ENCODE measurements at regions not wholly inside any gene's neighbourhood (a gene's known extent, or its start where the extent isn't known, plus 50 kb on each side); places are given as distances from the start of the nearest gene placed in this dataset.

DNA sequence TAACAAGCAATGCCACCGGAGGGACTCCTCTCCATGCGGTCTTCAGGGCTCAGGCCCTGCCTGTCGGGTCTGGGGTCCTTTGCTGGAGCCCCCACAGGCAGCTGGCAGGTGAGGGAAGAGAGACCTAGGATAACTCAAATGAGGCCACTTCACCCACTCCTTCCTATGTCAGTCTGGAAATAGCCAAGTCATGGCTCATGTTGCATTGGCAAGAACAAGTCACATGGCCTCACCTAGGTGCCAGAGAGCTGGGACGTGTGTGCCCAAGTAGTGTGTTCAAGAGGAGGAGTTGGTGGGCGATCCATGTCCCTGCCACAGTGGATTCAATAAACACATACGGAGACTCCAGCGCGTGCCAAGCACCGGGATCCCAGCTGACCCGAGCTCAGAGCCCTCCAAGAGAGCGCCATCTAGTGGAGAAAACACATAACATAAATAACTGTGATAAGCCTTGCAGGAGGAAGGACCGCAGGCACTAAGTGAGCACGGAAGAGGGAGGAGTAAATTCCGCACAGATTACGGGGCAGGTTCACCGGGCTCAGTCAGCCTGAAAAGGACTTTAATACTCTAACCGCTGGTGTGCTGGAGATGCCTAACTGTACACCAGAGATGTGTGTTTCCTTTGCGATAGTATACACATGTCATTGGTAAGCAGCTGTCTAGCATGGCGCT lies 580.8 kb downstream of the CCDC171 start:
- DNase-seq, result peak; percentile 53 to 87 (median 76)

GRCh38 chr9:16134351-16134750 lies 581.5 kb downstream of the CCDC171 start:
- DNase-seq, result no peak

GRCh38 chr9:16135968-16136367 lies 583.1 kb downstream of the CCDC171 start:
- no peak for DNase-seq

DNA sequence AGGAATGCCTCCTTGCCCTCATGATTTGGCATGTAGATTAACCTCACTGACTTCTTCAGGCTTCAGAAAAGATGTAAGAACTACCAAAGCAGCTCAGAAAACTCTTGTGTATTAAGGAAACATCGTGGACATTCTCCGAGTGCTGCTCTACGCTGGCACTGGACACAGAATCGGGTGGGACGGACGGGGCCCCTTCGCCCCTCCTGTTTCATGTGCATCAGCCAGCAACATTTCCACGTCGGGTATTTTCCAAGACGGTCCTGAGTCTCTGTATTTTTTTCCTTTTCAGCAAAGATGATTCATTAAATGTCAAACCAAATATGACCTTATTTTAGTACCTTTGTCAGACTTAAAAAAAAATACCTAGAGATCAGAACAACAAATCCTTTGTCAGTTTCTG lies 583.6 kb downstream of the CCDC171 start:
- no peak for DNase-seq

DNA sequence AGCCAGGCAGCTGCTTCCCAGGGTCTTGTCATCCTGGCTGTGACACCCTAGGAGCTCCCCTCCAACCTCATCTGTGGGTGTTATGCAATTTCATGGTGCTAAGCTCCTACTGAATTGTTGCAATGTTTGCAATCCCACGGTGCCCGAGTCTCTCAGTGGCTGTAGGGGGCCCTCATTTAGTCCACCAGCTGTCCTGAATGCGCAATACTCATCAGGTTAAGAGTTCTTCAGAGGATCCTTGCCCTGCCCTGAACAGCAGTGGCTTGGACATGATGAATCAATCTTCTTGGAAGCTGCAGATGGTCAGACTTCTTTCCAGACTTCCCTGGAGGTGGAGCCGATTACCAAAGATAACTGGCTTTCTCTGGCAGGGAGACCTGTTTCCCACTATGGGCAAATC lies 584.1 kb downstream of the CCDC171 start:
- DNase-seq, result no peak

DNA sequence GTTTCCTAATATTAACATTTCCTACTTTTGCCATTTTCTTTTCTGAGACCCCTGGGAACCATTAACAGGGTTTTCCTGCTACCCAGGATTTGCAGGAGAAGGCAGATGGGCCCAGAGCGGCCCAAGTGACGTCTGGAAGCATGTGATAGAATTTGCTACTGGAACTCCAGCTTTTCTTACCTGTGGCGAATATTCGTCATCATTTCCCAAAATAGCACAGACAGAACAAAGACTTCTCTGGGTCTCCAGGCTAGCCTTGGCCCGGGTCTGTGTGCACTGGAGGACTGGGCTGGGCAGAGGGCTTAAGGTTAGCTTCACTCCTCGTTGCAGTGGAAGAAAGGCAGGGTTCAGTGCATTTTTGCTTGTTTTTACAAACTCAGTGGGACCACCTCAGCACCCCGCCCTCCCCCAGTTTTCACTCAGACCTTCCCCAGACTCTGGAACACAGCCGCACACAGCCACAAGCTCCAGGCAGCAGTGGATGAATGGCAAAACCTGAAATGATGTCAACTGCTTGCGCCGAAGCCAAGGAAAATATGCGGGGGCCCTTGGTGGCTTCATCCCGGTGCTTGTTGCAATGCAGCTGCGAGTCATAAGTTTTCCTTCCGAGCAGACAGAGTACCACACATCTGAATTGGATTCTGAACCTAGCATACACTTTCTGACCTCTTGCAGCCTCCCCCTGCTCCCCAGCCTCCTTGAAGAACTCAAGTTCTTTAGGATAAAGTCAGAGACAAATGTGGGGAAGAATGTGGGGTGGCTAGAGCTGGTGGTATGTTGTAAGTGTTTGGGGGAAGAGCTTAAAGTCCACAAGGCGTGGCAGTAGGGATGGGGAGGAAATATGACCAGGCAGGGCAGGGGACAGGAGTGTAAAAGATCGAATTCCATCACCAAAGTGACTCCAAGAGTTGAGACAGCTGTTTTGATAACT lies 586.0 kb downstream of the CCDC171 start:
- no peak for DNase-seq

GRCh38 chr9:16139774-16140173 lies 586.9 kb downstream of the CCDC171 start:
- no peak for DNase-seq

- no peak for DNase-seq
Observed at GRCh38 chr9:16143310-16143709, 590.5 kb downstream of the CCDC171 start.

GRCh38 chr9:16143947-16144890 lies 591.4 kb downstream of the CCDC171 start:
- DNase-seq, result no peak

GRCh38 chr9:16145196-16145950 lies 592.5 kb downstream of the CCDC171 start:
- DNase-seq, result peak; percentile 51 to 75 (median 56)

DNA sequence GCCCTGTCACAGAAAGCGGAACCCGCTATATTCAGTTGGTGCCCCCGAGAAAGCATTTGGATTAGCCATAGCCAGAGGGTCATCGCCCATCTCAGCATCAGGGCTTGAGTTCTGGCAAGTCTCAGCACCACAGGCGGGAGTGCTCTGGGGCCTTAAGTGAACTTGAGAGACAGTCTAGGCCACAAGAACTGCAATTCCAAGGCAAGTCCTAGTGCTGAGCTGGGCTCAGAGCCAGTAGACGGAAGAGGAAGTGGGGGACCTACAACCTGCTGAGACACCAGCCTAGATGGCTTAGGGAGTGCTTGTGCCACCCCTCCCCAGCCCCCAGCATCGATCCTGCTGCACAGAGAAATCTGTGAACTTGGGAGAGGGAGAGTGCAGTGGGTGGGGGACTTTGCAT lies 594.9 kb downstream of the CCDC171 start:
- DNase-seq, result peak in 3 of 4 experiments; percentile 35 to 42 (median 35)

DNA sequence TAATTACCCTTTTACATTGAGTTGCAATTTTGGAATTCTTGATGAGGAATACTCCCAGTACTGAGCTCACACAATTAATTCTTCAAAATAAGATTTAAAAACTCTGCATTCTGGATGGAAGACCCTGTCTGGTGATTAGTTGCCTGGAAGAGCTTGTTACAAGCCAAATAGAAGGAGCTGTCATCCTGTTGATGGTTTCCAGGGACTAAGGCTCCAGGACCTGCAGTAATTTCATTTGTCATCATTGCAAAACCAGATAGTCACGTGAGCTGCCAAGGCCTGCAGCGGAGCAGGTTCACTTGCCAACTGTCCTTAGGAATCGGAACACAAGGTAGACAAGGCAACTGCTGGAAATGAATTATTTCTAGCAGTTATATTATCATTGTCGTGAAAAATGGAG lies 597.7 kb downstream of the CCDC171 start:
- no peak for DNase-seq

GRCh38 chr9:16150938-16151650 lies 598.3 kb downstream of the CCDC171 start:
- DNase-seq, result peak in 1 of 4 experiments; percentile 5

DNA sequence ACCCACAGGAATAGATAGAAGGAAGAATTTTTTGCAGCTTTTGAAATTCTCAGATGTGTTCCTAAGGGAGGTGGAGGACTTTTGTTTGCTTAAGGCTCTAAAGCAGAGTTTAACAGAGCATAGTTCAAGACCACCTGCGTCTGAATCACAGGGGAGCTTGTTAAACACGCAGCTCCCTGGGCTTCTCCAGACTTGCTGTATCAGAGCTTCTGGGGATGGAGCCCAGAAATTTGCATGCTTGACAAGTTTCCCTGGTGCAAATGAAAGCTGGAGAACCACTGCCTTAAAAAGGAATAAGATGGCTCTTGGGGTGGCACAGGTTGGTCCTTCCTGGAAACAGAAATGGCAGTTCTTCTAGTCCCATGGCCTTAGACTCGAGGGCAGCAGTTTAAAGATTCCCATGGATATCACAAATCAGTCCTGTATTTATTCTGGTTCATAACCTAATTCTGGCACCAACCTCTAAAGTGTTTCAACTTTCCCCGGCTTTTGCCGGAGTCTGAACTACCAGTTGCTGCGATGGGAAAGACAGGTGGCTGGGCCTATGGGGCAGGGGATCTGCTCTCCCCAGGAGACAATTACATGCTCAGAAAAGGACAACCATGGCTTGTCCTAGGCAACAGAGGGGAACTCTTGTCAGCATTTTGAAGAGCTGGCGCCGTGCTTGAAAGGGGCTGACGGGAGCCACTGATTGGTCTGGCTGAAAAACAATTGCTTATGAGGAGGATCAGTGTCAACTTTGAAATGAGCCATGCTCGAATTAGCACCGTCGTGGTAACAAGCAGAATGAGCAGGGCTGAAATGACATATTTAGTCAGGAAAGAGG lies 599.6 kb downstream of the CCDC171 start:
- no peak for DNase-seq

- DNase-seq, result no peak
Observed at GRCh38 chr9:16153221-16153620, 600.4 kb downstream of the CCDC171 start.

DNA sequence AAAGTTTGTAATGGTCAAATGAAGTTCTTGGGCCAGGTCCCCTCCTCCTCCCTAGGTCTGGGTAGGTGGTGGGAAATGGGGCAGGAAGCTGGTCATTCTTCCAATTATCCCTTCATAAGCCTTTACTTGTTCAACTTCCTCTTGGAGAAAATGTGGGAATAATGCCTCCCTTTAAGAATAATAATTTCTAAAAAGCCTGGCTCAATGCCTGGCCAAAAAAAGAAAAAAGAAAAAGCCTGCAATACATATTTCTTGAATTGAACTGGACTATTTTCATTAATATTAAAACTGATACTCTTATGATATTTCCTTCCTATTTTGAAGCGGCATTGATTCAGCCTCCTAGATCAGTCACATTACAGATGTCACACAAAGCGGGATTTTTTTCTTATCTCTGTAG lies 600.9 kb downstream of the CCDC171 start:
- no peak for DNase-seq

DNA sequence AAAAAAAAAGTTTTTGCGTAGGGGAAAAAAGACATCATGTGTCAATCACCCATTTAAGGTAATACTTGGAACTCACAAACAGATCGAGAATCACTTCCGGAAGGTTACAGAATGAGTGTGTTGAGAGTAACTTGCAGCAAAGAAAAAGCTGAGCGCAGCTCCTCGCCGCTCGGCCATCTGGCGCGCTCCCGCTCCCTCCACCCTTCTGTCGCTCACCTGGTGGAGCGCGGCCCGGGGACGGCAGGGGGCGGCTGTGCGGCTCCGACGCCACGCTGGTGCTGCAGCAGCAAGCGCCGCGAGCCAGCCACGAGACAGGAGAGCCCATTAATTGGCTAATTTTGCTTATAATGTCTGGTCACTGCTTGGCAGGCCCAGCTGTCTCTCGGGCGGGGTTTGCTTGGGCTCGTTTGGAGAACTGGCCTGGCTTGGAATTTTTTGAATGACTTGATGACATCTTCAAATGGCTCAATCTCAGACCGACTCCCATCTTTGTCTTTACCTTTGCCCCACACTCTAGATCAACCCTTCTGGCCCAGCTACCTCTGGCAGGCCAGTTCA lies 601.8 kb downstream of the CCDC171 start:
- DNase-seq, result no peak

GRCh38 chr9:16155878-16156277 lies 603.0 kb downstream of the CCDC171 start:
- DNase-seq, result no peak

GRCh38 chr9:16157216-16157615 lies 604.4 kb downstream of the CCDC171 start:
- no peak for DNase-seq

GRCh38 chr9:16157651-16158050 lies 604.8 kb downstream of the CCDC171 start:
- no peak for DNase-seq

All from suppressor macrophage (primary cell).